ENCODE measurements at regions not wholly inside any gene's neighbourhood (a gene's known extent, or its start where the extent isn't known, plus 50 kb on each side); places are given as distances from the start of the nearest gene placed in this dataset.

DNA sequence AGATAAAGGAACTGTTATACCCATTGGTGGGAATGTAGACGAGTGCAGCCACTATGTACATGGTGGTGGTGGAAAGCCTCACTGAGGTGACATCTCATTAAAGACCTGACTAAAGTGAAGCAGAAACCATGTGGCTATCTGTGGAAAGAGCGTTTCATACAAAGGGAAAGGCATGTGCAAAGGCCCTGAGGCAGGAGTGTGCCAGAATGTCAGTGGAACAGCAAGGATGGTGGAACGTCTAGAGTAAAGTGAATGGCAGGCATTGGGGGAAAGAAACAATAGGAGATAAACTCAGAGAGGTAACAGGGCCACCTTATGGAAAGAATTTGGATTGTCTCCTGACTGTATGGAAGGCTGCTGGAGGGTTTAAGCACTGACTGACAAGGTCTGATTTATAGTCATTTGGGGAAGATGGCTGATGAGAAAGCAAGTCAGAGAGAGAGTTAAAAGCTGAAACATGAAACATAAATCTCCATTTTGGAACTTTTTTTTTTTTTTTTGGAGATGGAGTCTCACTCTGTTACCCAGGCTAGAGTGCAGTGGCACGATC, 245.7 kb downstream of the STK31 start:
- peak overlapping the region; percentile 33; the same call in 1 of the 2 replicates for H3K23ac ChIP-seq (ENCODE audit: low read depth, low read length)
- peaks cover 3% of the 10 kb centered on the region; the same call in 1 of the 2 replicates for H3K9me1 ChIP-seq (ENCODE audit: insufficient read depth, low read length)
- H2BK15ac ChIP-seq (ENCODE audit: low read depth, low read length) = peak overlapping the region; percentile 98; the same call in 2 of the 3 replicates
- H2AK5ac ChIP-seq (ENCODE audit: low read depth, low read length) = peak overlapping the region; percentile 96; the same call in 1 of the 2 replicates
- H2BK5ac ChIP-seq (ENCODE audit: low read depth, low read length, poor library complexity, severe bottlenecking) = no peak overlapping the region
- no peaks in the 10 kb centered on the region; the same call in 1 of the 2 replicates for H3K27me3 ChIP-seq (ENCODE audit: control insufficient read depth, insufficient read depth, low read length)
- peak overlapping the region; percentile 95 for H3K4ac ChIP-seq (ENCODE audit: low read depth, low read length)
- TF ChIP-seq NFE2L2 (IDR thresholded peaks at IDR 0.05; ENCODE audit: low read depth, low read length) = no peak
- TF ChIP-seq, protein P1, sequence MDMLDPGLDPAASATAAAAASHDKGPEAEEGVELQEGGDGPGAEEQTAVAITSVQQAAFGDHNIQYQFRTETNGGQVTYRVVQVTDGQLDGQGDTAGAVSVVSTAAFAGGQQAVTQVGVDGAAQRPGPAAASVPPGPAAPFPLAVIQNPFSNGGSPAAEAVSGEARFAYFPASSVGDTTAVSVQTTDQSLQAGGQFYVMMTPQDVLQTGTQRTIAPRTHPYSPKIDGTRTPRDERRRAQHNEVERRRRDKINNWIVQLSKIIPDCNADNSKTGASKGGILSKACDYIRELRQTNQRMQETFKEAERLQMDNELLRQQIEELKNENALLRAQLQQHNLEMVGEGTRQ (IDR thresholded peaks at IDR 0.05; ENCODE audit: low read depth, low read length) = no peak
- no peak overlapping the region for H3K9ac ChIP-seq (ENCODE audit: low read depth, low read length)
- H3K56ac ChIP-seq (ENCODE audit: extremely low read depth, insufficient read depth, low read length) = no peak overlapping the region; the same call in 1 of the 2 replicates
- peak overlapping the region; percentile 85 for H3K14ac ChIP-seq (replicated peaks; ENCODE audit: low read depth, low read length)
- no TSS peak for BruUV-seq (replicated peaks)
- no peaks in the 10 kb centered on the region for H3K36me3 ChIP-seq (ENCODE audit: control insufficient read depth, insufficient read depth, low read length)
- H3K27ac ChIP-seq (ENCODE audit: insufficient read depth, low read length) = no peak overlapping the region
- H3K4me1 ChIP-seq (ENCODE audit: control insufficient read depth, insufficient read depth, low read length) = peaks cover 2% of the 10 kb centered on the region; the same call in 1 of the 2 replicates
- peak overlapping the region; percentile 81 for H2AK9ac ChIP-seq (replicated peaks; ENCODE audit: low read depth, low read length, poor library complexity)
- intact Hi-C loops (cut with micrococcal nuclease) = no loop called here
- 61% methylated on average over 2 of the region's 4 CpGs; no CpG with 5 or more reads in 1 of the 2 experiments for WGBS, 2 experiments (ENCODE audit: extremely low coverage in 2 of 2, insufficient read length in 1 of 2)
- peak overlapping the region; percentile 32 for H2AFZ ChIP-seq (replicated peaks; ENCODE audit: low read length, poor library complexity)
- no peaks in the 10 kb centered on the region for H3K9me3 ChIP-seq (ENCODE audit: control insufficient read depth, insufficient read depth, low read length)
- in situ Hi-C loops (cut with MboI; ENCODE audit: low sequenced_read_pairs) = no loop called here
- no peak overlapping the region for H3K4me3 ChIP-seq (ENCODE audit: insufficient read depth, low read depth, low read length)
- H3K79me1 ChIP-seq (ENCODE audit: low read depth in 1 of 2, low read length in 2 of 2) = no peaks in the 10 kb centered on the region
- POLR2A ChIA-PET (ENCODE audit: unreplicated experiment) = no interaction called here
- H2BK120ac ChIP-seq (ENCODE audit: low read depth, low read length) = peak overlapping the region; percentile 96
- ATAC-seq (ENCODE audit: low read depth) = no peak
- no peak overlapping the region for H3K18ac ChIP-seq (ENCODE audit: low read depth, low read length)
- no peak overlapping the region for H4K5ac ChIP-seq (ENCODE audit: low read depth, low read length)
- CTCF ChIA-PET = interaction anchor here (1.1 kb wide), 1 partner anchor 373 kb away, joined by 3 read pairs; no protein-coding TSS in a partner anchor
- dilution Hi-C loops (cut with HindIII; ENCODE audit: low sequenced_read_pairs, unreplicated experiment) = no loop called here
- H3K4me2 ChIP-seq (ENCODE audit: low read depth, low read length) = no peak overlapping the region
- DNase-seq = no peak
- peak overlapping the region; percentile 21 to 63; a peak in 2 of 4 replicates for H4K8ac ChIP-seq (ENCODE audit: low read depth in 2 of 2, low read length in 2 of 2)
- H2BK20ac ChIP-seq (ENCODE audit: low read depth, low read length) = peak overlapping the region; percentile 91
- no peaks in the 10 kb centered on the region for H4K20me1 ChIP-seq (ENCODE audit: insufficient read depth, low read length)
- H4K91ac ChIP-seq (ENCODE audit: insufficient read depth, low read depth, low read length) = peak overlapping the region; percentile 75; the same call in 1 of the 2 replicates

Data from IMR-90 (cell line).